ENCODE measurements at regions not wholly inside any gene's neighbourhood (a gene's known extent, or its start where the extent isn't known, plus 50 kb on each side); places are given as distances from the start of the nearest gene placed in this dataset.

DNA sequence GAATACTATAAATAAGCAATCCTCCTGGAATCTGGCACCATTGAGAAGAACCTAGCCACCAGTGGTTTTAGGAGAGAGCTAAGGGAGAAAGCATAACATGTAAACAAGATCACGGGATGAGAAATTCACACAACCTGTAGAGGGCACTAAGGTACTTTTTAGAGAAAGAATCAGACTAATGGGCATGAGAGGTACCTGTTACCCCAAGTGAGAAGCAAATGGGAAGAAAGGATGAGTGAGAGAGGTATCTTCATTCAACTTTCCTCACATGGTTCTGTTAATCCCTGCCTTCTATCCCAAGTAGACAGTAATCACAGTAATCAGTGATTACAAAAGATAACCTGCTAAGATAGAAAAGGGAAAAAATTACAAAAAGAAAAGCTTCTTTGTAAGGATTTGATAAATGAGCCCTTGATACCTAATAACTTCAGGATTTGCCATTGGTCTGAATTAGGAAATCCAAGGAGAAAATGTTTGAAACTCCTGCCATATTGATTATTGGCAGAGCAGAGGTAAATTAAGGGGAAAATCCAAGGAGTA is 251.1 kb upstream of the ADGRL2 start:
- peak; percentile 64 for TF ChIP-seq CTCF (IDR thresholded peaks at IDR 0.05)
- no peak for TF ChIP-seq ZFX (IDR thresholded peaks at IDR 0.05; ENCODE audit: borderline replicate concordance)
